Spleen (tissue), 3 donors: ENCODE measurements at regions not wholly inside any gene's neighbourhood (a gene's known extent, or its start where the extent isn't known, plus 50 kb on each side); places are given as distances from the start of the nearest gene placed in this dataset.

Source experiments
- POLR2A ChIP-seq, 3 donors: fragments of 450-650 bp; IDR thresholded peaks; one replicate each; pipeline ENCODE4 v1.5.1; 2017; ENCODE audit warnings: antibody characterized with exemption in 3 of 3, mild to moderate bottlenecking in 1 of 3
- POLR2AphosphoS5 ChIP-seq, 3 donors: sonication (generic); formaldehyde crosslinking; IDR thresholded peaks; one replicate each; pipeline ENCODE4 v1.5.1; 2017; ENCODE audit warnings: antibody characterized with exemption in 3 of 3

DNA sequence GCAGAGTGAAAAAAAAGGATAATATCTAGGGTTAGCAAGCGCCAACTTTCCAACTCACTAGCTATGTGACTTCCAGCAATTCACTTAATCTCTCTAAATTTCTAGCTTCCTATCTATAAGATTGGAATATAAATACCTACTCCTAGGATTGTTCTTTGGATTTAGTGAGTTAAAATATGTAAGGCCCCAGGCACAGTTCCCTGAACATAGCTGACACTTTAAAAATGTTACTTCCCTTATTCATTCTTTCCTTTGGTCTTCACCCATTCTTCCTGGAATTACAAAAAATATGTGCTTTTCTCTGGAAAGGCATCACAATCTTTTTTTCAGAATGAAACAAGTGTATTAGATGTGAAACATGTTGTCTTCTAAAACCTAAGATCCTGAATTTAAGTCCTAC is 365.7 kb downstream of the RBM43 start:
- TF ChIP-seq POLR2A (IDR thresholded peaks at IDR 0.05) (no peak), POLR2AphosphoS5 (IDR thresholded peaks at IDR 0.05) (no peak)
